ENCODE measurements at regions not wholly inside any gene's neighbourhood (a gene's known extent, or its start where the extent isn't known, plus 50 kb on each side); places are given as distances from the start of the nearest gene placed in this dataset.
A peak's percentile ranks its signal among the peaks of the same experiment; 100 is the strongest.
"Not testable (repeated sequence)": the region's sequence is repeated elsewhere in the genome, so short reads cannot be mapped to it uniquely, and the experiment has no call there.

DNA sequence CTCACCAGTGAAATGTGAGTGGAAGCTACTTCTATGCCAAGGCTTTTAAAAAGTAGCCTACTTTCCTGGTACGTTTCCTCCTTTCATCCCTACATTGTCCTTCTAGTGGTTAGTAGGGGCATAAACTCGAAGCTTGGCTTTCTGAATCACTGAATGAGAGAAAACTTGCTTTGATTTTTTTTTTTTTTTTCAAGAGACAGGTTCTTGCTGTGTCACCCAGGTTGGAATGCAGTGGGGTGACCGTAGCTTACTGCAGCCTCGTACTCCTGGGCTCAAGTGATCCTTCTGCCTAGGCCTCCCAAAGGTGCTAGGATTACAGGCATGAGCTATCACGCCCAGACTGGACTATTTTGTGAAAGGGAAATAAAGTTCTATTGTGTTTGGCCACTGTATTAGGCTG, 89.1 kb upstream of the IGFBP7 start:
- no peak for DNase-seq

DNA sequence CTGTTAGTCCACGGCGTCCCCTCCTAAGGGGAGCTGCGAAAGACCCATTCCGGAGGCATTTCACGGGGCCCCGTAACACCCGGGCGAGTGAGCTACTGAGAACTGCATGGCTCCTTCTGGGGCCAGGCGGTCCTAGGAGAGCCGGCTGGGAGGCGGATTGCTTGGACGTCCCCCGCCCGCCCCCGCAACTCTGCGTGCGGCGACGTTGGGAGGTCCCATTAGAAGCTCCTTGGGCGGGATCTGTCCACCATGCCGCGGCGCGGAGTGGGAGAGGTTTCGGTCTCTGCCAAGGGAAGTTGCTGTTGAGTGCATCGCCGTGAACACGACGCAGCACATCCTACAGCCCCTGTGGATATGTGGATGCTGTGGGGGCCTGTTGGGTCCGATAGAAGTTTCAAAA, 85.4 kb upstream of the IGFBP7 start:
- no peak for DNase-seq

DNA sequence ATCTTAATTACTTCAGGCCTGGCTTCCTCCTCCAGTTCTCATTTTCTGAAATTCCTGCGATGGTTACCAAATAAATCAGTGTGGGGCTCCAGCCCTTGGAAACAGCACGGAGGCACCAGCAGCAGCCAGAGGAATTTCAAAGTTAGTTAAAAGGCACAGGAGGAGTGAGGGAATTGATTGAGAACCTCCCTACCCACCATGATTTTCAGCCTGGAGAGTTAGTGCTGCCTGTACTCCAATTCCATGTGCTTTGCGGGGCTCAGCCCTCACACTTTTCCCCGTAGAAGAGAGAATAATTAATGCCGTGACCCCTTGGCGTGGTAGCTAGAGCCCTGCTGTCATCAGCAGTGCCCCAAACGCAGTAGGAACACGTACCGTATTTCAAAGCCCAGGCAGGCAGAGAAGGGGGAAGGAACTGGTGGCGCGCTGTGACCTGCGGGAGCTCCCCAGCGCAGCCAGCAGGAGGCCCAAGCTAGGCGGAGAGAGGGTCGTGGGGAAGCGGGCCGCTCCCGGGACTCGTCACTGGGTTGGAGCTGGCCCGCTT, 84.0 kb upstream of the IGFBP7 start:
- DNase-seq = no peak

DNA sequence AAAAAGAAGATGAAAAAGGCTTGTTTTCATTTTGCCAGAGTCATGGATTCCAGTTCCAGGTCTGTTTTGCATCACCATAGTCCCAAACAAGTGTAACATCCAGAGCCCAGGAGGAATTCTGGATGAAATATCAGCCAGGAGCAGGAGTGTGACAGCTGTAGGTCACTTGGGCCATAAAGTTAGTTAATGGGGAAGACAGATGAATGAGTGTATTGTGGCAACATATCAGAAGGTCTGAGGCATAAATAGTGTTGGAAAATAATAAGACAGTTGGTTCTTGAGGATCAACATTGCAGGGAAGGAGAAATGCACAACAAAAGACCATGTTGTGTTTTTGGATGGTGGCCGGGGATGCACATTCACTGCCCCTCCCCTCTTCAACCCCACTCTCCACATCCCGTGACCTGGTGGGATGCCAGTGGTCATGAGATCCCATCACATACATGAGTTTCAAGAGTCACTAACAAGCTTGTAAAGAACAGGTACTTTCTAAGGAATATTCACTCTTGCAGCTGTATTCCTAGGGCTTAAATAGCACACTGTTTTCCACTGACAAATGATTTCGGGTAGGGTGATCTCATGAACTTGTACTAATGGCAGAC, 83.1 kb upstream of the IGFBP7 start:
- DNase-seq = no peak

DNA sequence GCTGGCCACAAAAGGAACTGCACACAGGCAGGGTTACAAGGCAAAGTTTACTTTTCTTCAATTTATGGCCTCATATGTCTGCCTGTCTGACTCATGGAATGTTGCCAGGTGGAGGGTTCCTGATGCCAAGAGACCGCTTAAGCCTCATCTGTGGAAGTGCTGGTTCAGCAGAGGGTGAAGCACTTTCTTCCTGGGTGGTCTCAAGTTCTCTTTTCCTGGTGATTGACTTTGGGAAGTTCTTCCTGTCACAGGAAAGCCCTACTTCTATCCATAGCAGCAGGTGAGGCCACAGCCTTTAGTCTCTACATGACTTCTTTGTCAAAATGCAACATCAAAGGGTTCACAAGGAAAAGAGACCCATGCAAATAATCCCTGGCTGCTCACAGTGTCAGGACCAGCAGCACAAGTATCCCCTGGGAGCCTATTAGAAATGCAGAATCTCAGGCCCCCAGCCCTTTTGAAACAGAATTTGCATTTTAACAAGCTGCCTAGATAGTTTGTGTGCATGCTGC, 81.4 kb upstream of the IGFBP7 start:
- DNase-seq = no peak

DNA sequence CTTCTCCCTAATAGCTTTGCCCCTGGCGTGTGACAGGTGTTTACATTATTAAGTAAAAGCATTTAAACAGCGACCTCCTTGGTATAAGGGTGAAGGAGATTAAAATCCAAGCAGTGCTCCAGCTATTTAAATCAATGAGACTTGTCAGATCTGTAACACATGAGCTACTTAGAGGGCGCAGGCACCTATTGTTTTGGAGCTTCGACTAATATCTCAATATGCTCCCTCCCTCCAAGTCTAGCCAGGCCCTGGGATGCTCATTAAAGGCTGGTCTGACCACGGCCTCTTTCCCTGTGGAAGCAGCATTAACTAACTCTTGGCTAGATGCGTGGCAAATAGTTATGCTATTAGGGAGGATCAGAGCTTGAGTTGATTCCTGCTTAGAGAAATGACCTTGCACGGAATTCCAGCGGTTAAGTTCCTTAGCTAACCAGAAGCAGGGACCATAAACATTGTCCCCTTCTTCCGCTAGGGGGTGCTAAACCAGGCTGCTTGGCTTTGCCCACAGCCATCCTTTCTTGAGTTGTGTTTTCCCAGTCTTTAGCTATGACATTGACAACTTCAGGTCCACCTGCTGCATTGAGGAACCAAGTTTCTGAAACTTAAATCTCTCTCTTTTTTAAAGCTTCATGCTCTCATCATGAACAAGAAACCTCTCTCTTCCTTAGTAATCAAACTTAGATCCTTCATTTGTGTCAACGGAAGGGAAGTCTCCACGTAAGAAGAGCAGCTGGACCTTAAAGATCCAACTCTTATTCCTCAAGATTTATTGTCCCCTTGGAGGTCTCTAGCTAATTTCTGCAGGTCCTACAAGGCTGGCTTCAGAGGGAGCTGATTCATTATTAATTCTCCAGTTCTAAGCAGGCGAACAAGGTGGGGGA, 80.7 kb upstream of the IGFBP7 start:
- DNase-seq = peak; percentile 59

DNA sequence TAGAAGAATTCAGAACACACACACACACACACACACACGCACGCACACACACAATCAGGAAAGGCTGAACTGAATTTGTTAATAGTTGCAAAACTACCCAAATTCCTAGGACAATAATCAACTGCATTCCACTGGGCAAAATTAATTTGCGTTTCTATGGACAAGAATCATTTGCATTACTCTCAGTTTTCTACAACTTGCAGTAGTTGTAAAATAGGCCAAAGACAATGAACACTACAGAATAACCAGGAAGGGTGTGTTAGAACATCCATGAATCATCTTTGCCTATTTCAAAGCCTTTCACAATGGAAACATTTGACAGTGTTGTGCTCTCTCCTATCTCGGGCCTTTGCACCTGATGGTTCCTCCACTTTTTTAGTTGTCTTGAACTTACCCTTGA, 77.1 kb upstream of the IGFBP7 start:
- no peak for DNase-seq

DNA sequence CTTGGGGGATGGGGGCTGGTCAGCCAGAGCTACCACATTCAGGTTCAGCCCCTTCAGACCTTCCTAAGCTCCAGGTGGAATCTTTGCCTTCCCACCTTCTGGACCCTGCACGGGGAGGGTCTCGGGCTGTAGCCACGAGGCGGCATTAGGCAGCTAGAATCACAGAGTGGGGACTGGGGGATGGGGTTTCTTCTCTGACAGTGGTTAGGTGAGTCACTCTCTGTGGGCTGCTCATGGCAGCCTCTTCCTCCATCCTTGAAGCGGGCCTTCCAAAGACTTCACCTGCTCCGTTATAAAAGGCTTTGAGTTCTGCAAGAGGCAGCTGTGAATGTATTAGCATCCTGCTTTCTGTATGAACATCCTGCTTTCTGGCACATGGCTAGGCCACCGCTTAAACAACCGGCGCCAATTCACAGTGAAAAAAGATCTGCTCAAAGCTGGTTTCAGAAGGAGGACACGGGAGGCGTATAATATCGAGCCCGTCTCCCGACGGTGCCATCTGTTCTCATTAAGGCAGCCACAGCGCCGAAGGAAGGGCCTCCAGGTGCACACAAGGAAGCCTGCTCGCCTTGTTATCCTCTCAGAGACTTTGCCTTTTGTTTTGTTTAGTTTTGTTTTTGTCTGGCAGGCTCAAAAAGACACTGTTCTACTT, 74.3 kb upstream of the IGFBP7 start:
- DNase-seq = no peak

DNA sequence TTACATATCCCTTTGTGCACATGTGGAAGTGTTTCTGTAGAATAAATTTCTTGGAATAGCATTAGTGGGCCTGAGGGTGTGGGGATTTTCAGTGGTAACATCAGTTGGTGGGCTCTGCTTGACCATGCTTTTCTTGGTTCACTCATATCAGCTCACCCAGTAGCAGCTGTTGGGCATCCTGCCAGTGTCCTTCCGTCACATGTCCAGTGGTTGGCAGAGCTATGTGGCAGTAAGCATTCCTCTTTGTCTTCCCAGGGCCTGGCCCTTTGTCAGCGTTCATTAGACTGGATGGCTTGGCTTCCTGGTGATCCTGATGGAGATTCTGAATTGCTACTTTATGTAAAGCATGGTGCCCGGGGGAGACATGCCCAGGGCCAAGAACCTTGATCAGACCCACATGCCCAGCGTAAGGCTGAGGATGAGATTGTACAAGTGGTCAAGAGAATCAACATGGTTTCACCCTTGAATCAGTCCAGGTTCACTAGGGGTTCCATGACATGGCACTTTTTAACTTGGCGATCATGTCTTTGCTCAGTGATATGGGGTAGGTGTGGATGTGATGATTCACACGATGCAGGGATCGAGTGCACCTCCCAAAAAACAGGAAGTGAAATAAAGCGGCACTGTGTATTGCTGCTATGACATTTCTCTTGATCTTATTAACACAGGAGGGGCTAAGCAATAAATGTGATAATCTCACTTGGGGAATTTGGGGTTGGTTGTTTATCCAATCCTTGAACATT, 72.1 kb upstream of the IGFBP7 start:
- DNase-seq = peak; percentile 40

DNA sequence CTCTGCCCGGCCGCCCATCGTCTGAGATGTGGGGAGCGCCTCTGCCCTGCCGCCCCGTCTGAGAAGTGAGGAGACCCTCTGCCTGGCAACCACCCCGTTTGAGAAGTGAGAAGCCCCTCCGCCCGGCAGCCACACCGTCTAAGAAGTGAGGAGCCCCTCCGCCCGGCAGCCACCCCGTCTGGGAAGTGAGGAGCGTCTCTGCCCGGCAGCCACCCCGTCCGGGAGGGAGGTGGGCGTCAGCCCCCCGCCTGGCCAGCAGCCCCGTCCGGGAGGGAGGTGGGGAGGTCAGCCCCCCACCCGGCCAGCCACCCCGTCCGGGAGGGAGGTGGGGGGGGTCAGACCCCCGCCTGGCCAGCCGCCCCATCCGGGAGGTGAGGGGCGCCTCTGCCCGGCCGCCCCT, 63.0 kb upstream of the IGFBP7 start:
- not testable (repeated sequence) for DNase-seq

DNA sequence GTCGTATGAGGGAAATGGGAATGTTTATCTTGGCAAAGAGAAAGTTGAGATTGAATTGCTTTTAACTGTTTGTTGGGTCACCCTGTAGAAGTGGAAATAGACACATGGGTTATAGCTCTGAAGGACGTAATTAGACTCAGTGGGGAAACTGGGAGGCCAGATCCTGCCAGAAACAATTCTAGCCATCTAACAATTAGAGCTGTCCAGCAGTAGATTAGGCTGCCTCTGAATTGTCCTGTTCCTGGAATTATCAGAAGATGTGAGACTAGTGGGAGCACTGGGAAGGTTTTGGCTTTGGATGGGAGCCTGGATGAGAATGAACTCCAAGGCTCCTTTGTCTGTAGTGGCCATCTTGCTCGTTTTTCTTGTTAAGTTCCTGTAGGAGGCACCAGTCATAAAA, 61.9 kb upstream of the IGFBP7 start:
- no peak for DNase-seq

DNA sequence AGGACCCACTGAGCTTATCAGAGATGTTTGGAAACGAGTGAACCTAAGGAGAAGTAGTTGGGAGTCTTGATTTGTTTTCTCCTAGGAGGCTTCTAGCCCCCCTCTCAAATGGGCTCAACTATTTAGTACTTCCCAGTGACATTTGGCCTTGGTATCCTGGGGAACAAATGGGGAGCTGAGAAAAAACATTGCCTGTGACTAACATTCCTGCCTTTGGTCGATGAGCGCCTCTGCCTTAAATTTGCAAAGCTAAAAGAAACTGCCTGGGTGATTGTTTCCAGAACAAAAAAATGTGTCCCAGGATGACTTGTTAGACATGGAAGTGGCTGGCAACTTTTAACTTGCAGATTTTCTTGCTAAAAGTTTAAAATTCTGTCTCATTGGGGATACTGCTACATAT, 58.8 kb upstream of the IGFBP7 start:
- DNase-seq = no peak

DNA sequence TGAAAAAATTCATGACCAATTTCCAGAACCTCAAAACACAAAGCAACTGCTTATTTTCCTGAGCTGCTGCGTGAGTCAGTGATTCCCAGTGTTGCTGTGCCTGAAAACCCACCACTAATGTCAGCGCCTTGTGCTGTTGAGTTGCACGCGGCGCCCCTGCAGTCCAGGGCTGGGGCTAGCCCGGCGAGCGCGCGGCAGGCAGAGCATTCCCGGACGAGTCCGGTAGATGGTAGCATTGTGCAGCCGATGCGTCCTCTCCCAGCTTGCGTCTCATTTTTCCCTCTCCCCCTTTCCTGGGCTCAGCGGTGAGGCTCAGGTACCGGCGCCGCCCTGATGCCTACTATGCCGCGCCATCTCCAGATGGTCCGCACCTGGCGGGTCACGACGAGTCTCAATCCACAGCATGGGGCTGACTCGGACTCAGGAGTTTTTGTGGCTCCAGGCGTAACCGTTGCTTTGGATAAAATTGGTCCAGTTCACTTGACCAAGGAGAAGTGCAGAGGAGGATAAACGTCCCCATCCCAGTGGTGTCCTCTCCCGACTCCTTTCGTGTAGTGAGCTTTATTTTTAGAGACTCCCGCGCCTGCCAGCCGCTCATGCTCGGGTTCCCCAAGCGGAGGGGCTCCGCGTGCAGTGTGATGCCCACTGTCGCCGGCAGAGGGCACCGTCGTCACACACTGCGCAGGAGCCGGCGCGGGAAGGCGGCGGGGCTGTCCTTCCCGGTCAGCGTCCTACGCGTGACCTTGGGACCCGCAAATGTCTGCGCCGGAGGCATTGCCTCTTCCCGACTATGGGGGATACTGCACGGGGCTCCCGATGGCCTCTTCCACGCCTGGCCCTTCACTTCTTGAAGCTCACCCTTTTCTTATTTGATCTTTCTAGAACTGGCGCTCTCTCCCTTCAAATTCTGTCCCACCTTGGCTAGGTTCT, 53.6 kb upstream of the IGFBP7 start:
- peak; percentile 84 for DNase-seq

DNA sequence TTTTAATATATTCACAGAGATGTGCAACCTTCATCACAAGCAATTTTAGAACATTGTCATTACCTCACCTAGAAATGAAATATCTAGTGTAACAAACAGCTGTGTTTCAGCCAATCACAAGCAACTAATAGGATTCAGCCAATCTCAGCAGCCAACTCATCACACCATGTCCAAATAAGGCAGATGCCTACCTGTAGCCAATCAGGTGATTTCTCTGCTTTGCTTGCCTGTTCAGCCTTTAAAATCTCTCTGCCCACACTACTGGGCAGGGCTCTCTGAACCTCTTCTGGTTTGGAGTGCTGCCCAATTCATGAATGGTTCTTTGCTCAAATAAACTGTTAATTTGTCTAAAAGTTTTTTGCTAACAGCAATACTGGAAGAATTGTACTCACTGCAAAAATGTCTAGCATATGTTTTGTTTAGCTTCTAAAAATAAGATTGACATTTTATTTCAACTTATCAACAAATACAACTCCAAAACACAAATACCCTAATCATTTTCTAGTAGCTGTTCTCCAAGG, 52.4 kb upstream of the IGFBP7 start:
- DNase-seq = no peak
